Brain microvascular endothelial cell (primary cell): ENCODE measurements at regions not wholly inside any gene's neighbourhood (a gene's known extent, or its start where the extent isn't known, plus 50 kb on each side); places are given as distances from the start of the nearest gene placed in this dataset.
A peak's percentile ranks its signal among the peaks of the same experiment; 100 is the strongest.

Source experiments
- DNase-seq: peaks from one replicate; pipeline ENCODE4 v3.0.0-alpha.2; 2020
- H3K27ac ChIP-seq: fragments of 250-450 bp; sonication (Bioruptor Pico); 2 replicates; pipeline ENCODE4 v1.5.1; 2020; ENCODE audit warnings: mild to moderate bottlenecking, moderate library complexity
- H3K27me3 ChIP-seq: fragments of 250-450 bp; sonication (Bioruptor Pico); replicated peaks from 2 replicates; pipeline ENCODE4 v1.5.1; 2020; ENCODE audit warnings: mild to moderate bottlenecking
- H3K36me3 ChIP-seq: fragments of 250-450 bp; sonication (Bioruptor Pico); replicated peaks from 2 replicates; pipeline ENCODE4 v1.5.1; 2020; ENCODE audit warnings: mild to moderate bottlenecking
- H3K4me3 ChIP-seq: 2 replicates; pipeline ENCODE4 v1.5.1; 2011; ENCODE audit warnings: low read depth, mild to moderate bottlenecking, control low read depth, low read length, moderate library complexity
- in situ Hi-C: cut with HindIII; loops from 2 replicates; pipeline ENCODE4 v1.10.0; 2017; ENCODE audit warnings: low sequenced_read_pairs, low pct_ligation_motif_present
- TF ChIP-seq, protein P1 (sequence below): IDR thresholded peaks from 2 replicates; pipeline ENCODE4 v1.5.1; 2011; ENCODE audit warnings: low read depth, mild to moderate bottlenecking, moderate library complexity, low read length, control low read depth, inconsistent platforms; ENCODE audit errors: missing control alignments

GRCh38 chr2:171627412-171627811 lies 59.9 kb upstream of the DYNC1I2 start:
- TF ChIP-seq, protein P1, sequence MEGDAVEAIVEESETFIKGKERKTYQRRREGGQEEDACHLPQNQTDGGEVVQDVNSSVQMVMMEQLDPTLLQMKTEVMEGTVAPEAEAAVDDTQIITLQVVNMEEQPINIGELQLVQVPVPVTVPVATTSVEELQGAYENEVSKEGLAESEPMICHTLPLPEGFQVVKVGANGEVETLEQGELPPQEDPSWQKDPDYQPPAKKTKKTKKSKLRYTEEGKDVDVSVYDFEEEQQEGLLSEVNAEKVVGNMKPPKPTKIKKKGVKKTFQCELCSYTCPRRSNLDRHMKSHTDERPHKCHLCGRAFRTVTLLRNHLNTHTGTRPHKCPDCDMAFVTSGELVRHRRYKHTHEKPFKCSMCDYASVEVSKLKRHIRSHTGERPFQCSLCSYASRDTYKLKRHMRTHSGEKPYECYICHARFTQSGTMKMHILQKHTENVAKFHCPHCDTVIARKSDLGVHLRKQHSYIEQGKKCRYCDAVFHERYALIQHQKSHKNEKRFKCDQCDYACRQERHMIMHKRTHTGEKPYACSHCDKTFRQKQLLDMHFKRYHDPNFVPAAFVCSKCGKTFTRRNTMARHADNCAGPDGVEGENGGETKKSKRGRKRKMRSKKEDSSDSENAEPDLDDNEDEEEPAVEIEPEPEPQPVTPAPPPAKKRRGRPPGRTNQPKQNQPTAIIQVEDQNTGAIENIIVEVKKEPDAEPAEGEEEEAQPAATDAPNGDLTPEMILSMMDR: no peak
- DNase-seq: no peak
- no peak overlapping the region for H3K4me3 ChIP-seq
- H3K36me3 ChIP-seq: no peaks in the 10 kb centered on the region
- no peaks in the 10 kb centered on the region for H3K27me3 ChIP-seq
- no peak overlapping the region for H3K27ac ChIP-seq
- in situ Hi-C loops: no loop called here

DNA sequence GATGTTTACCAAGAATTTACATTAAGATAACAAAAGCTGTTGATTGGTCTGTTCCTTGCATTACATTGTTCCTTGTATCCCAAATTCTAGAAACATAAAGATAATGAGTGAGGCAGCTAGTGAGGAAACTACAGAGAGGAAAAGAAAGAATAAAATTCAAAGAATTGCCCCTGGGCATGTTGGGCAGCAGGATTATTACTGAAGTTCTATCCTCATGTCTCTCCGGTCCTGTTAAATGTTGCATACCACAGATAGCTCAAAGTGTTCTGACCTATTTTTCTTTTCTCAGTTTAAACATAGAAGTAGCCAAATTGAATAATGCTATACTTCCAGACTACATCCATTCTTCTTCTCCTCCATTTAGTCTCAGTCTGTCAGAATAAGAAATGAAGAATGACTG lies 58.2 kb upstream of the DYNC1I2 start:
- Histone ChIP-seq H3K27me3 (no peaks in the 10 kb centered on the region), H3K36me3 (no peaks in the 10 kb centered on the region), H3K4me3 (no peak overlapping the region), H3K27ac (no peak overlapping the region)
- in situ Hi-C loops: no loop called here
- no peak for DNase-seq
- TF ChIP-seq, protein P1: no peak

DNA sequence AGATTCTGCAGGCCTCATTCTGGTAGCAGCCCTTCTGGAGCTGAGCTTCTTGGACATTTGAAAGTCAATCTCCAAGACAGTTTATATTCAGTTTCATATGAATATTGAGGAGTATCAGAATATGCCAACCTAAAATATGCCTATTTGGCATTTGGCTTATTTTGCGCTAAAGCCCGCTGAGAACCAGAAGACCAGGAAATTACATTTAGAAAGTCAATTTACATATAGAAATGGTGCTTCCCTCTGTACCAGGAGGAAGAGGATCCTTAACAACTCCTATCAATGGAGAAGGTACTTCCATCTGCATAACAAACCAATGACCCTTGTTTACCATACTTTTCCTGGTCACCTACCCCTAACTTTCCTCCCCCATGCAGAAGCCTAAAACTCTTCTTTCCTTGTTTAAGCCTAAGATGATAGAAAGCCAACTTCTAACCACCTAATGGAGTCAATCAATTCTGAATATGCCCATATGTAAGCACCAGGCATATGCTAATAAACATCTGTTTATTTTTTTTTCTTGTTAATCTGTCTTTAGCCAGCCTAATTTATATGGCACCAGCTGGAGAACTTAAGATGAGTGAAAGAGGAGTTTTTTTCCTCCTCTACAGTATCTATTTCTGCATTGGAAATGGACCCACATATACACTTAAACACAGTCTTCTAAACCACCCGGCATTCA lies 57.0 kb upstream of the DYNC1I2 start:
- Histone ChIP-seq H3K27me3 (no peaks in the 10 kb centered on the region), H3K27ac (no peak overlapping the region), H3K36me3 (no peaks in the 10 kb centered on the region), H3K4me3 (no peak overlapping the region)
- TF ChIP-seq, protein P1: no peak
- DNase-seq: no peak
- in situ Hi-C loops: no loop called here

DNA sequence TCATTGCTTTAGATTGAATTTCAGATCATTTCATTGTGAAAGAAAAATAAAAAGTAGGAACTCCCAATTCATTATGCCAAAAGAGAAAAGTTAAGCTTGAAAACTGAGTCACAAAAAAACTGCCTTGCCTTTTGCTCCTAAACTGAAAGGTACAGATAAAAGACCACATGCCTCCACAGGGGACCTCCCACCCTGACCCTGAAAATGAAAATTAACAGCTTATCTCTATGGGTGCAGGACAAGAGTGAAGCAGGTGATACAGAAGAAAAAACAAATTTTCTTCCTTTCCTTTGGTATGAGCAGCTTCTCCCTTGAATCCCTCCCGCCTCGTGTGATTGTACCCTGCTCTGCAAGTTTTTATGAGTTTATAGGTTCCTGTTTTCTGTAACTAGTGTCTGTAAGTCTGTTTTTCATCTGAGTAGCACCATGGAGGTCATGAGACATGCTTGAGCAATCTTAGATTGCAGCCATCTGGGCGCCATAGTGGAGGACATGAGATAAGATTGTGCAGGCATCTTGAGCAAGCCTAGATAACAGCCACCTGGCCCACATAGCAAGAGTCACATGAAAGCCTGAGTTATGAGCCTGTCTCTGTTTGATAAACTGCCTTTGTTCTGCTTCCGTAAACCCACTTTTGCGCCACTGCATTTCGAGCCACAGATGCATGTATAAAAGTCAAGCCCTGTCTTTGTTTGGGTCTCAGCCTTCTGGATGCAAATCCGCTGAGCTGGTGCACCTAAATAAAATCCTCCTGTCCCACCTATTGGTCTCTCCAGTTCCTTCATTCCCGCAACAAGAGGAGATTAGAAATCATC lies 56.2 kb upstream of the DYNC1I2 start:
- DNase-seq: peak; percentile 34
- TF ChIP-seq, protein P1: no peak
- H3K36me3 ChIP-seq: no peaks in the 10 kb centered on the region
- H3K27ac ChIP-seq: no peak overlapping the region
- in situ Hi-C loops: no loop called here
- no peaks in the 10 kb centered on the region for H3K27me3 ChIP-seq
- H3K4me3 ChIP-seq: no peak overlapping the region
